ENCODE measurements at regions not wholly inside any gene's neighbourhood (a gene's known extent, or its start where the extent isn't known, plus 50 kb on each side); places are given as distances from the start of the nearest gene placed in this dataset.
"Not testable (repeated sequence)": the region's sequence is repeated elsewhere in the genome, so short reads cannot be mapped to it uniquely, and the experiment has no call there.

- DNase-seq: no peak
Measured at GRCh38 chr20:19114410-19114809, 98.0 kb upstream of the SLC24A3 start.

- DNase-seq: no peak
Measured at GRCh38 chr20:19115581-19115980, 96.9 kb upstream of the SLC24A3 start.

- DNase-seq: no peak
Measured at GRCh38 chr20:19120011-19120410, 92.4 kb upstream of the SLC24A3 start.

GRCh38 chr20:19120569-19120968, 91.9 kb upstream of the SLC24A3 start:
- DNase-seq: no peak

- no peak for DNase-seq
Measured at GRCh38 chr20:19121463-19121862, 91.0 kb upstream of the SLC24A3 start.

GRCh38 chr20:19121916-19122315, 90.5 kb upstream of the SLC24A3 start:
- DNase-seq: no peak

- no peak for DNase-seq
Measured at GRCh38 chr20:19122395-19122794, 90.0 kb upstream of the SLC24A3 start.

GRCh38 chr20:19125508-19125907, 86.9 kb upstream of the SLC24A3 start:
- no peak for DNase-seq

GRCh38 chr20:19129306-19129705, 83.1 kb upstream of the SLC24A3 start:
- DNase-seq: no peak

- no peak for DNase-seq
Measured at GRCh38 chr20:19129976-19130612, 82.3 kb upstream of the SLC24A3 start.

- no peak for DNase-seq
Measured at GRCh38 chr20:19130613-19130984, 81.8 kb upstream of the SLC24A3 start.

- DNase-seq: no peak
Measured at GRCh38 chr20:19137641-19138040, 74.8 kb upstream of the SLC24A3 start.

- DNase-seq: no peak
Measured at GRCh38 chr20:19138758-19139157, 73.7 kb upstream of the SLC24A3 start.

GRCh38 chr20:19139584-19139983, 72.9 kb upstream of the SLC24A3 start:
- DNase-seq: not testable (repeated sequence)

GRCh38 chr20:19141998-19142397, 70.4 kb upstream of the SLC24A3 start:
- DNase-seq: no peak

GRCh38 chr20:19143890-19144289, 68.6 kb upstream of the SLC24A3 start:
- DNase-seq: no peak

- DNase-seq: no peak
Measured at GRCh38 chr20:19161336-19161735, 51.1 kb upstream of the SLC24A3 start.

Measured in renal pelvis (tissue), 1 donor.